Keratinocyte (primary cell): ENCODE measurements at regions not wholly inside any gene's neighbourhood (a gene's known extent, or its start where the extent isn't known, plus 50 kb on each side); places are given as distances from the start of the nearest gene placed in this dataset.

Experiments used
- DNase-seq: peaks from one replicate; pipeline ENCODE4 v3.0.0-alpha.2; 2011; ENCODE audit warnings: low read depth, missing footprints, low spot score
- FAIRE-seq: peaks from 2 replicates; lab custom pipeline; 2011; peaks lifted over from hg19 to GRCh38; lab: Jason Lieb, UNC
- H2AFZ ChIP-seq: 2 replicates; pipeline ENCODE4 v1.6.0; 2012; ENCODE audit warnings: low read length, control low read depth, inconsistent platforms; ENCODE audit not compliant: control insufficient read depth
- H3K27ac ChIP-seq: 2 replicates; pipeline ENCODE4 v1.5.1; 2011; ENCODE audit warnings: low read length; ENCODE audit not compliant: control insufficient read depth, insufficient read depth
- H3K27me3 ChIP-seq: 3 replicates; pipeline ENCODE4 v1.6.0; 2011; ENCODE audit warnings: low read length; ENCODE audit not compliant: control insufficient read depth, insufficient read depth; ENCODE audit errors: extremely low read depth
- H3K36me3 ChIP-seq, 2 experiments: 2 replicates in 1 of 2; 3 replicates in 1 of 2; pipeline ENCODE4 v1.5.1; 2011; ENCODE audit warnings: low read length in 2 of 2, mild to moderate bottlenecking in 1 of 2; ENCODE audit not compliant: control insufficient read depth in 2 of 2, insufficient read depth in 2 of 2; ENCODE audit errors: extremely low read depth in 1 of 2
- H3K4me1 ChIP-seq: 3 replicates; pipeline ENCODE4 v1.5.1; 2011; ENCODE audit warnings: low read length; ENCODE audit not compliant: control insufficient read depth, insufficient read depth; ENCODE audit errors: extremely low read depth
- H3K4me2 ChIP-seq: 3 replicates; pipeline ENCODE4 v1.6.0; 2011; ENCODE audit warnings: low read depth, low read length; ENCODE audit not compliant: control insufficient read depth, insufficient read depth; ENCODE audit errors: extremely low read depth
- H3K4me3 ChIP-seq, 3 experiments: fragments of 200-600 bp in 1 of 3; sonication (generic) in 1 of 3; 2 replicates in 2 of 3; 3 replicates in 1 of 3; pipeline ENCODE4 v1.5.1; 2011 to 2016; ENCODE audit warnings: low read length in 3 of 3, mild to moderate bottlenecking in 3 of 3, control low read depth in 2 of 3, inconsistent platforms in 1 of 3, low read depth in 1 of 3, mixed read lengths in 1 of 3, mixed run types in 1 of 3, moderate library complexity in 1 of 3; ENCODE audit not compliant: control insufficient read depth in 2 of 3, insufficient read depth in 2 of 3; ENCODE audit errors: extremely low read depth in 1 of 3
- H3K79me2 ChIP-seq: 2 replicates; pipeline ENCODE4 v1.6.0; 2012; ENCODE audit warnings: low read length; ENCODE audit not compliant: control insufficient read depth, insufficient read depth
- H3K9ac ChIP-seq: 3 replicates; pipeline ENCODE4 v1.6.0; 2011; ENCODE audit warnings: low read length; ENCODE audit not compliant: control insufficient read depth, insufficient read depth; ENCODE audit errors: extremely low read depth
- H3K9me1 ChIP-seq: 3 replicates; pipeline ENCODE4 v1.6.0; 2011; ENCODE audit warnings: low read length; ENCODE audit not compliant: control insufficient read depth, insufficient read depth; ENCODE audit errors: extremely low read depth
- H3K9me3 ChIP-seq: 2 replicates; pipeline ENCODE4 v1.5.1; 2012; ENCODE audit warnings: low read depth, low read length; ENCODE audit not compliant: control insufficient read depth
- H4K20me1 ChIP-seq: 3 replicates; pipeline ENCODE4 v1.6.0; 2011; ENCODE audit warnings: low read length; ENCODE audit not compliant: control insufficient read depth, insufficient read depth; ENCODE audit errors: extremely low read depth
- CTCF ChIP-seq, 3 experiments: IDR thresholded peaks in 1 of 3; conservative IDR thresholded peaks in 1 of 3; optimal IDR thresholded peaks in 1 of 3; 2 replicates in 2 of 3; 3 replicates in 1 of 3; pipeline versions ENCODE3 to v1.5.1; 2011; ENCODE audit warnings: low read length in 3 of 3, mild to moderate bottlenecking in 3 of 3, moderate library complexity in 2 of 3, control low read depth in 1 of 3, inconsistent platforms in 1 of 3; ENCODE audit not compliant: insufficient read depth in 2 of 3; ENCODE audit errors: extremely low read depth in 1 of 3
- EZH2 ChIP-seq: IDR thresholded peaks from one replicate; pipeline ENCODE4 v1.6.1; 2012; ENCODE audit warnings: inconsistent platforms, mild to moderate bottlenecking, low read length, moderate library complexity
- dilution Hi-C: fragments of 300-500 bp; cut with MboI; formaldehyde crosslinking; loops from one replicate; pipeline ENCODE4 v1.7.0; 2020; ENCODE audit warnings: low sequenced_read_pairs; ENCODE audit not compliant: extremely low pct_ligation_motif_present

- Histone ChIP-seq H2AFZ (no peak overlapping the region), H3K9me1 (no peaks in the 10 kb centered on the region), H3K79me2 (no peaks in the 10 kb centered on the region), H3K4me3 (no peak overlapping the region), H4K20me1 (no peaks in the 10 kb centered on the region), H3K4me2 (no peak overlapping the region), H3K27ac (no peak overlapping the region), H3K27me3 (no peaks in the 10 kb centered on the region), H3K9ac (no peak overlapping the region), H3K36me3 (no peaks in the 10 kb centered on the region), H3K4me1 (no peaks in the 10 kb centered on the region), H3K9me3 (no peaks in the 10 kb centered on the region)
- FAIRE-seq (no peak), DNase-seq (no peak)
- dilution Hi-C loops = no loop called here
- TF ChIP-seq CTCF (optimal IDR thresholded peaks at IDR 0.05 in 1 of 3, IDR thresholded peaks at IDR 0.05 in 1 of 3, conservative IDR thresholded peaks at IDR 0.05 in 1 of 3; ENCODE audit: extremely low read depth in 1 of 3, insufficient read depth in 2 of 3, low read length in 3 of 3) (no peak), EZH2 (no peak)
Measured at GRCh38 chr4:42344749-42345148, 52.5 kb upstream of the SHISA3 start.

DNA sequence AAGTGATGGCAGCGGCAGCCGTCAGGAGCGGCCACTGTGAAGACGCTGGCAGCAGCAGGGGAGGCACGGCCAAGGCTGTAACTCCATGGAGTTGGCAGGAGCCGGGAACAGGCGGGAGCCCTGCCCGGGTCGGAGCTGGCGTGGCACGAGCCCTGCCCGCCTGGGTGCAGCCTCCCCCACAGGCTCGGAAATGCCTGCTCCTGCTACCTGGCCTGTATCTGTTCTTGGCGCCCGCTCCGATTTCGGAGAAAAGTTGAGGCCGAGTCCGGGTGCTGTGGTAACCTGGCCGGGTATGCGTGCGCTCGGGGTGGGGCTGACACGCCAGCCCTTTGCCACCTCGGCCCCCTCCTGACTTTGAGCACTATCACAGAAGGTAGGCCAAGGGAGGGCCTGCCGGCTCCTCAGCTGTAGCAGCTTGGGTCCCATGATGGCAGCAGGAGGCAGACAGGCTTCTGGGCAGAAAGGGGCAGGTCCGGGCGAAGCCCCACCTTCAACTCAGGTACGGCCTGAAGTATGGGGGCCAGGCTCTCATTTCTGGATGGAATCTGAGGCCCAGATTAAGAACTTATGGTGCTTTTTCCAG is 51.2 kb upstream of the SHISA3 start:
- no peaks in the 10 kb centered on the region for H4K20me1 ChIP-seq
- no peak for DNase-seq
- H3K79me2 ChIP-seq = no peaks in the 10 kb centered on the region
- no peak overlapping the region for H3K27ac ChIP-seq
- H3K4me1 ChIP-seq = no peaks in the 10 kb centered on the region
- no peaks in the 10 kb centered on the region for H3K27me3 ChIP-seq
- no peak overlapping the region for H2AFZ ChIP-seq
- FAIRE-seq = no peak
- no peak overlapping the region for H3K4me3 ChIP-seq
- no peak overlapping the region for H3K9ac ChIP-seq
- TF ChIP-seq CTCF (optimal IDR thresholded peaks at IDR 0.05 in 1 of 3, IDR thresholded peaks at IDR 0.05 in 1 of 3, conservative IDR thresholded peaks at IDR 0.05 in 1 of 3; ENCODE audit: extremely low read depth in 1 of 3, insufficient read depth in 2 of 3, low read length in 3 of 3) = no peak
- no peak for TF ChIP-seq EZH2
- no peaks in the 10 kb centered on the region for H3K9me3 ChIP-seq
- no peaks in the 10 kb centered on the region for H3K9me1 ChIP-seq
- dilution Hi-C loops = no loop called here
- H3K36me3 ChIP-seq = no peaks in the 10 kb centered on the region
- H3K4me2 ChIP-seq = no peak overlapping the region
